ENCODE measurements at regions not wholly inside any gene's neighbourhood (a gene's known extent, or its start where the extent isn't known, plus 50 kb on each side); places are given as distances from the start of the nearest gene placed in this dataset.

DNA sequence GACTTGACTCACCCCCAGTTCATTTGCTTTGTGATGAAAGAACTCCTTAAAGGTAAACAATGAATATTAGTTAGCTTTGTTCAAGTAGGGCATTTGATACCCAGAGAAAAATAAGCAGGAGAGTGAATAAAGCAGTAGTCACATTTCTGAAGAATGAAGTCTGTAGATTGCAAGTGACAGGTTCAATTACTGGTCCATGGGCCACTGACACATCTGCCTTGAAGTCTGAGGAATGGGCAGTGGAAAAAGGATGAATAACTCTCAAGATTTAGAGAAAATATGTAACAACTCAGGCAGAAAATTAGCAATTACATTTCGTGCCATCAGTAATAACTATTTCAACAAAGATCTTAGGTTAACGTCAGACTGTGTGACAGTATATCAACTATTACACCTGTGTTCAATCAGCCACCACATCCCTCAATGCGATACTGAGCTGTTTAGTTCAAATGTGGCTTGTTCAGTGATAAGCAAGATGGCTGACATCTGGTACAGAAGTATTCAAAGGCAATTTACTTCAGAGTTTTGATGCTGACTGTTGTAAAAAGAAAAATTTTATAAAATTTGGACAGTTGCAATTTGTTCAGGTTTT lies 1890.7 kb upstream of the NUDT12 start:
- no peak for DNase-seq (ENCODE audit: low spot score)

DNA sequence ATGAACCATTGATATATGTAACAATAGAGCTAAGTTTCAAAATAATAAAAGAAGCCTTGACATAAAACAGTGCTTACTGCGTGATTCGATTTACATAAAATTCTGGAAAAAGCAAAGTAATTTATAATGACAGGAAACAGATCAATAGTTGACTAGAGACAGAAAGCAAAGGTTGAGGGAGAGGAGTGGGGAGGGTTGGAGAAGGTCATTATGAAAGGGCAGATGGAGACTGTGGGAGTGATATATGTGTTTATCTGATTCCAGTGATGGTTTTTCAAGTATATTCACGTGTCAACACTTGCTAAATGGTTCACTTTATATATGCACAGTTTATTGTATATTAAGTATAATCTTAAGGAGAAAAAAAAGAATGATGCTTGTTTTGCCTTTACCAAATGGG lies 1885.7 kb upstream of the NUDT12 start:
- no peak for DNase-seq (ENCODE audit: low spot score)

DNA sequence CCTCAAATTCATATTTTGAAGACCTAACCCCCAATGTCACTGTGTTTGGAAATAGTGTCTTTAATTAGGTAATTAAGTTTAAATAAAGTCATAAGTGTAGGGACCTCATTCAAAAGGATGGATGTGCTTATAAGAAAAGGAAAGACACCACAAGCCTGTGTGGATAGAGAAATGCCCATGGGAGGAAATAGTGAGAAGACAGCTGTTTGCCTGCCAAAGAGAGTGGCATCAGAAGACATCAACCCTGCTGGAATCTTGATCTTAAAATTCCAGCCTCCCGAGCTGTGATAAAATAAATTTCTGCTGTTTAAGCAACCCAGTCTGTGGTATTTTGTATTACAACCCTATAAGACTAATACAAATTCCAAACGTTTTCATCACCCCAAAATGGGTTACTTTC lies 1867.9 kb upstream of the NUDT12 start:
- no peak for DNase-seq (ENCODE audit: low spot score)

DNA sequence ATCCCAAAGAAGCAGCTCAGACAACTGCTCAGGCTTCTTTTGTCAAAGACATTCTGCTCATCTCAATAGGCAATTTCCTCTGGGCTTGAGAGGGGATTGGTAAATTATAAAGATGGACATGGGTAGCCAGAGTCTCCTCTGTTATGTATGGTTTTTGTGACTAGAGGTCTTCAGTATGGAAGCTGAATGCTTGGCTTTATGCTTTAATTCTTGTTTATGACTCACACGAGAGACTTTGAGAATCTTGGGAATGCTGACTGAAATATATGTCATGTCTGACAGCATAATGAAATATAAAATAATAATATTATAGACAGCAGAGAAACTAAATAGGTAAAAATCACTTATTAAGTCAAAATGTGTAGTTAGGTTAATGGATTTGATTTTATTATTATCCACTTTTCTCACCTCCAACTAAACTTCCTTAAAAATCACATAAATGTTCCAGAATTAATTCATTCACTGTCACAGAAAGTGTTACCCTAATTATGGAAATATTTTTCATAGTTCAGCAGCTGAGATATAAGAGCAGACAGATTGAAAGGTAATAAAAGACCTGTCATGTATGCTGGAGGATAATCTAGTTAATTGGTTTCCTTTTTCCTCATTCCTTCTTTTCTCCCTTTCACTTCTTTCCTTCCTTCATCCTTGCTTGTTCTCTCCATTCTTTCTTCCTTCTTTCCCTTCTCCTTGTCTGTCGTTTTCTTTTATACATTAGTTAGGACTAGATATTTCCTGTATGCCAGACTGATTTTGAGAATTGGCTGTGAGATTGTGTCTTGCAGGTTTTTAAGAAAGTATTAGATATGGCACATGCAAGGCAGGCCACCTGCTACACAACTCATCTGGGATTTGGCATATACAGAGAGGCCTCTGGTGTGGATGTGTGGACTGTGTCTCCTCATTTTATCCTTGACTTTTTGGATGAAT lies 1866.1 kb upstream of the NUDT12 start:
- DNase-seq (ENCODE audit: low spot score), result no peak

DNA sequence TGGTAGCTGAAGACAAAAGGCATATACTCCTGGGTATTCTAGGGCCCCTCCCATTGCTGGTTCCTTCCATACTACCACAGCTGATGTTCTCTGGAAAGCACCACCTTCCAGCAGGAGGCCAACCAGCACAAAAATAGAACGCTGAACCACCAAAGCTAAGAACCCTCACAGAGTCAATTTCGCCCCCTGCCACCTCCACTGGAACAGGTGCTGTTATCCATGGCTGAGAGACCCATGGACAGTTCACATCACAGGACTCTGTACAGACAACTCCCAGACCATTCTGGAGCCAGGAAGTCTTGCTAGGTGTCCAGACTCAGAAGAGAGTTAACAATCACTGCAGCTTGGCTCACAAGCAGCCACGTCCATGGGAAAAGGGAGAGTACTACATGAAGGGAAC lies 1851.5 kb upstream of the NUDT12 start:
- DNase-seq (ENCODE audit: low spot score), result no peak

DNA sequence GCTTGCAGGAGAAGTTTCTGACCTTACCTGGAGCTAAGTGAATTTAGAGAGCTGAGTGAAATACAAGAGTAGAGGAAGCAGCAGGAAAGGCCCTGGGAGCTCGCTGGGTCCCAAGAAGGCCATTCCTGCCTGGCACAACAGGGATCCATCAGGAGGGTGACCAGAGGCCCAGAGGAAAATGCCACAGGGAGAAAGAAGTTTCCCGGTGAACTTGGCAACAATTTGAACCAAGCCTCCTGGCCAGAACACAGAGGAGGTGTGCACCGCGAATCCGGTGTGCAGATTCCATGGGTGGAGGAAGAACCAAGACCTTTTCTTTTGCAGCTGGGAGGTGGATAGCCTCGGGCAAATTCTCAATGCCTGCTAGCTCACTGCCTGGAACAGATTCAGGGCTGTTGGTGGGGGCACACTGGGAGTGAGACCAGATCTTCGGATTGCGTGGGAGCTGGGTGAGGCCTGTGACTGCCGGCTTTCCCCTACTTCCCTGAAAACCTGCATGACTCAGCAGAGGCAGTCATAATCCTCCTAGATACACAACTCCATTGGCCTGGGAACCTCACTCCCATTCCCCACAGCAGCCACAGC lies 1850.9 kb upstream of the NUDT12 start:
- no peak for DNase-seq (ENCODE audit: low spot score)

- DNase-seq (ENCODE audit: low spot score), result no peak
These were observed 1847.1 kb upstream of the NUDT12 start for GRCh38 chr5:105409695-105410094.

- DNase-seq (ENCODE audit: low spot score), result no peak
These were observed 1844.6 kb upstream of the NUDT12 start for GRCh38 chr5:105407200-105407599.

DNA sequence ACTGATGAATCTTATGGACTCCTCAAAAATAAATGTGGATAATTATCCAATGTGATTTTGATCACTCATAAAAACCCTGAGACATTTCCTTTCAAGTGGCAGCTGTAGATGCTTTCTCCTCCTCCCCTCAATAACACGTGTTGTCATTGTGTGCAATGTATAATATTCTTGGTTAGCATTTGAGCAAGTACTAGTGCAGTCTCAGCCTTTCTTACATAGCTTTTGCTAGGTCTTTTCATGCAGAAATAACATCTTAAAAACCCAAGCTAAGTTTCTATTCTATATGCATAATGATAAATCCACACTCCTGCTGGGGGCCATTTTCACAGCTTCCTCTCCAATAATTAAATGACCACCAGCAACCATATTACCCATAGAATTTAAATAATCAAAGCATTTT lies 1835.2 kb upstream of the NUDT12 start:
- no peak for DNase-seq (ENCODE audit: low spot score)

DNA sequence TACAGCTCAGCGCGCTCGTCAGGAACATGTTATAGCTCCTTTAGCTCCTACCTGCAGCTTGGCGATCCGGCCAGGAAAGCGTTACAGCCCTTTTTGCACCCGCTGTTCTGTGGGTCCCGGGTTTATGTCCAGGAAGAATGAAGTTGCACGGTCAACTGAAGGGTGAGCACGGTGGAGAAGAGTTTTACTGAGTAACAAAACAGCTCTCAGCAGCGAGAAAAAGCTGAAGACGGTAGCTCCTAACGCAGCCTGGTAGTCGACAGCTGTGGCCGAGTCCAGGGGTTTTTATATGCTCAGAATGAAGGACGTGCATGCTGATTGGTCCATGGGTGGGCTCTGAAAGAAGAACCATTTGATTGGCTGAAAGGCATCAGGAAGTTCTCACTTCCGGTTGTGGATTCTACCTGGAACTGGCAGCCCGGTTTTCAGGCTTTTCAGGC lies 1830.1 kb upstream of the NUDT12 start:
- DNase-seq (ENCODE audit: low spot score), result no peak

DNA sequence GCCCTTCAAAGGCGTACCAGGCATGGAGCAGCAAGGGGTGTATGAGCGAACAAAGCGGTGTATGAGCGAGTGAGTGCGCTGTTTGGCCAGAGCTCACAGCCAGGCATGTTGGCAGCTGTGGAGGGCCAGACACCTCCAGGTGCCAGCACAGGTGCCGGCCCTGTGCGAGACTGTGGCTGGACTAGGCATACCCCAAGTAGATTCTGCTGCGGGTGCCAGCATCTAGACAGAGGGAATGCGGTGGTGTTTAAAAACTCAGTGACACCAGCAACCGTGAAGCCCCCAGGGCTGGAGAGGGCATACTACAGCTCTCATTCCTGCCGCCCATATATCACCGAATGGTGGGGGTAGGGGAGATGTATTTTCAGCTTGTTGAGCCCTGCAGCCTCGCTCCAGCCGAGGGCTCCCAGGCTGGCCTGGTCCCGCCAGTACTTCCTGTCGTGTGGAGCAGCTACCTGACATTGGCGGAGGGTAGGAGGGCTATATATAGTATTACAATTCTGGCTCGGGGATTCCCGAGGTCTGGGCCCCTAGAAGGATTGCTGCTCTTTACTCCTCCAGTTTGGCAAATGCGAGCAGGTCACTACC lies 1829.6 kb upstream of the NUDT12 start:
- DNase-seq (ENCODE audit: low spot score), result no peak

GRCh38 chr5:105380126-105380525 lies 1817.5 kb upstream of the NUDT12 start:
- no peak for DNase-seq (ENCODE audit: low spot score)

DNA sequence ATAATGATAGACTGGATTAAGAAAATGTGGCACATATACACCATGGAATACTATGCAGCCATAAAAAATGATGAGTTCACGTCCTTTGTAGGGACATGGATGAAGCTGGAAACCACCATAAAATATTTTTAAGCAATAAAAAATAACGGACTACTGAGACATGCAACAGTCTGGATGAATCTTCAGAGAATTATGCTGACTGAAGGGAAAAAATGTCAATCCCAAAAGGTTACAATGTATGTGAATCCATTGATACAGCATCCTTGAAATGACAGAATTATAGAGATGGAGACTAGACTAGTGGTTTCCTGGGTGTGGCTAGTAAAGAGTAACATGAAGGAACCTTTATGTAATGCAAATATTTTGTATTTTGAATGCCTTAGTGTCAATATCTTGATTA lies 1808.6 kb upstream of the NUDT12 start:
- DNase-seq (ENCODE audit: low spot score), result no peak

DNA sequence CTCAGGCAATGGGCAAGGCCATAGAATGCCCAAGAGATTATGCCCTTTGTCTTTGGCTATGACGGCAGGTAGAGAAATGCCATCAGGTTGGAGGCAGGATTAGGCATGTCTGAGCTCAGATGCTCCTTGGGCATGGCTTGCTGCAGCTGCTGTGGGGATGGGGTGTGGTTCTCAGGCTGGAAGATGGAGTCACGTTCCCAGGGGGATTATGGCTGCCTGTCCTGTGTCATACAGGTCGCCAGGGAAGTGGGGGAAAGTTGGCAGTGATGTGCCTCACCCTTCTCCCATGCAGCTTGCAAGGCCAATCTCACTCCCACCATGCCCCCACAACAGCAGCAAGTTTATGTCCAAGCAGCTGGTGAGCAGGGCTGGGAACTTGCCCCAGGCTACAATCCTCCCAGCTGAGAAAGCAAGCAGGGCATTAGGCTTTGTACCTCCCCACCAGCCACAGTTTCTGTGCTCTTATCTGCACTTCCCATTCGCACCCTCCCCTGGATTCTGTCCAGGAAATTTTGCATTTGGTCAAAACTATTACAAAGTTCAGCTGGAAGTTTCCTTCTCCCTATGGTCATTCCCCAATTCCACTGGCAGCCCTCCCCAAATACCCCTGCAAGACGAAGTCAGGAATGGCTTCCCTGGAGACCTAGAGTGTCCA lies 1788.0 kb upstream of the NUDT12 start:
- DNase-seq (ENCODE audit: low spot score), result no peak

DNA sequence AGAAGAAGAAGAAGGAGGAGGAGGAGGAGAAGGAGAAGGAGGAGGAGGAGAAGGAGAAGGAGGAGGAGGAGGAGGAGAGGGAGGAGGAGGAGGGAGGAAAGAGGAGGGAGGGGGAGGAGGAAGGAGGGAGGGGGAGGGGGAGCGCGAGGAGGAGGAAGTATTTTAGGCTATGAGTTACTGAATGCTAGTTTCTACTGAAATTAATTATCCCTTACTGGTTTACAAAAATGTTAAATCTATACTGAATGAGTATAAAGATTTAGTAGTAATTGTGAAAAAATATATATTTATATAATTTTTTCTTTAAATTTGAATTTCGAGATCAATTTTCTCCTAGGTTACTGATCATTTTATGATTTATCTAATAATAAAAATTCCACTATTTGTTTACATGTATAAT lies 1769.0 kb upstream of the NUDT12 start:
- no peak for DNase-seq (ENCODE audit: low spot score)

GRCh38 chr5:105330185-105330584 lies 1767.6 kb upstream of the NUDT12 start:
- no peak for DNase-seq (ENCODE audit: low spot score)

DNA sequence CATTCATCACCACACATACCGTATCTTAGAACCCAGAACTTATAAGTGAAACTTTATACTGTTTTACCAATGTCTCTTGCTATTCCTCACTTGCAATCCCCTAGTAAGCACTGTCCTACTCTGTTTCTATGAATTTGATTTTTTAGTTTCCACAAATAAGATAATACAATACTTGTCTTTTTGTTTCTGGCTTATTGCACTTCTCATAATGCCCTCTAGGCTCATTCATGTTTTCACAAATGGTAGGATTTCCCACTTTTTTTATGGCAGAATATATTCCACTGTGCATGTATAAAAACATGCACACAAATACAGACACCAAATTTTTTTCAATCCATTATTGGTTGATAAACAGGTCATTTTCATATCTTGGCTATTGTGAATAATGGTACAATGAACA lies 1742.3 kb upstream of the NUDT12 start:
- no peak for DNase-seq (ENCODE audit: low spot score)

GRCh38 chr5:105288946-105289345 lies 1726.4 kb upstream of the NUDT12 start:
- DNase-seq (ENCODE audit: low spot score), result no peak

GRCh38 chr5:105283134-105283533 lies 1720.5 kb upstream of the NUDT12 start:
- DNase-seq (ENCODE audit: low spot score), result no peak

GRCh38 chr5:105274079-105274478 lies 1711.5 kb upstream of the NUDT12 start:
- DNase-seq (ENCODE audit: low spot score), result no peak

DNA sequence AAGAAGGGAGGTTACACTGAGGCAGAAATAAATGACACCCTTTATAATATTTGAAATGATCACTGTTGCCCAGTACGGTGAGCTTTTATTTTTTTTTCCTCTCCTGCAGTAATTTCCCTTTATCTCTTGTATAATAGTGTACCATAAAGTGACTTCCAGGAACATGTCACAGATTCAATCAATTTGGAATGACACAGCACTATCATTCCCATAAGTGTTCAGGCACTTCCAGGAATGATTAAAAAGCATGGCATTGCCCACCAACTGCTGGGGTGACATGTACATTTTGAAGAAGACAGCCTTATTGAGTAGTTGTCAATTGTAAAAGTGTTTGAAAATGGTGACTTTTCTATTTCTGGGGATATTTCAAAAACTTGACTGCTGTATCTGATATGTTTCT lies 1700.9 kb upstream of the NUDT12 start:
- DNase-seq (ENCODE audit: low spot score), result no peak

All from umbilical cord (tissue), 1 donor.